Activated naive CD8-positive, alpha-beta T cell treated with anti-CD3 and anti-CD28 coated beads, Interleukin-2, amount 10 ng/mL, durations not matched to agents 7 days and 5 days (primary cell): ENCODE measurements at regions not wholly inside any gene's neighbourhood (a gene's known extent, or its start where the extent isn't known, plus 50 kb on each side); places are given as distances from the start of the nearest gene placed in this dataset.

Source experiments
- ATAC-seq: fragments of 150-1000 bp; cut with Tn5 transposase; one replicate; pipeline ENCODE4 v1.10.0; 2021; ENCODE audit warnings: low read depth, moderate library complexity
- POLR2A ChIA-PET: fragments of 350-600 bp; sonication (Branson Sonifier 250); formaldehyde crosslinking; loops from one replicate; lab custom pipeline; 2021; ENCODE audit warnings: antibody characterized with exemption; lab: Charles Lee
- DNase-seq: peaks from one replicate; pipeline ENCODE4 v3.0.0; 2021
- H3K27ac Mint-ChIP-seq: one replicate; pipeline ENCODE4 v1.8.0; 2022; ENCODE audit warnings: mild to moderate bottlenecking, mixed read lengths
- H3K27me3 Mint-ChIP-seq: one replicate; pipeline ENCODE4 v1.8.0; 2022; ENCODE audit warnings: mild to moderate bottlenecking, moderate library complexity, mixed read lengths
- H3K36me3 Mint-ChIP-seq: one replicate; pipeline ENCODE4 v1.8.0; 2021; ENCODE audit warnings: mild to moderate bottlenecking, mixed read lengths
- H3K4me1 Mint-ChIP-seq: one replicate; pipeline ENCODE4 v1.8.0; 2021; ENCODE audit warnings: mixed read lengths
- H3K4me3 Mint-ChIP-seq: one replicate; pipeline ENCODE4 v1.8.0; 2022; ENCODE audit warnings: mild to moderate bottlenecking, moderate library complexity, mixed read lengths
- H3K9me3 Mint-ChIP-seq: one replicate; pipeline ENCODE4 v1.8.0; 2021; ENCODE audit warnings: mixed read lengths

- H3K27me3 Mint-ChIP-seq: peaks cover 24% of the 10 kb centered on the region
- DNase-seq: no peak
- POLR2A ChIA-PET: no interaction called here
- no peak overlapping the region for H3K4me3 Mint-ChIP-seq
- ATAC-seq: no peak
- H3K27ac Mint-ChIP-seq: no peak overlapping the region
- no peaks in the 10 kb centered on the region for H3K36me3 Mint-ChIP-seq
- H3K4me1 Mint-ChIP-seq: no peaks in the 10 kb centered on the region
- H3K9me3 Mint-ChIP-seq: no peaks in the 10 kb centered on the region
Measured at GRCh38 chr17:27990979-27991378, 51.5 kb upstream of the NLK start.

DNA sequence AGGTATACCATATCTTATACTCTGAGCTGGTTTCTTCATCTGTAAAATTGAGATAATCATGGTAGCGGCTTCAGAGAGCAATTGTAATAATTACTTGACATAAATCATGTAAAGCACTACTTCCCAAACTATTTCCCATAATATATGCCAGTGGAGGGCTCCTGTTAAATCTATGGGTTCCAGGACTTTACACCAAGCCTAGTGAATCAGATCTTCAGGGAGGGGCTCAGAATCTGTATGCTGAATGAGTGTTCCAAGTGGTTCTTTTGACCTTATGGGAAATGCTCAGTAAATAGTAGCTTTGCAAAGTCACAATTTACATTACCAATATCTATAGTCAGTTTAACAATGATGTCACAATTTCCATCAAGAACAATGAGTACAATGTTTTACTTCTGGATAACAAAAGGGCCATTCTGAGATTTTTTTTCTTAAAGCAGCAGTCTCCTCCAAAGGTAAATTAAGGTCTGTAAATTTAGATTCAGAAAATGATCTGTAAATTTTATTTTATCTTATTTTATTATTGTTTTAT is 50.9 kb upstream of the NLK start:
- POLR2A ChIA-PET: no interaction called here
- Mint-ChIP-seq H3K9me3 (no peaks in the 10 kb centered on the region), H3K27me3 (peaks cover 25% of the 10 kb centered on the region), H3K4me1 (no peaks in the 10 kb centered on the region), H3K4me3 (no peak overlapping the region), H3K36me3 (no peaks in the 10 kb centered on the region), H3K27ac (no peak overlapping the region)
- no peak for DNase-seq
- ATAC-seq: no peak
